PFSK-1 (cell line): ENCODE measurements at regions not wholly inside any gene's neighbourhood (a gene's known extent, or its start where the extent isn't known, plus 50 kb on each side); places are given as distances from the start of the nearest gene placed in this dataset.

ENCODE experiments used
- FOXP2 ChIP-seq: optimal IDR thresholded peaks from 2 replicates; pipeline ENCODE3; 2011; ENCODE audit warnings: borderline replicate concordance, control low read depth, inconsistent platforms; ENCODE audit not compliant: insufficient read depth; ENCODE audit errors: extremely low read length, extremely low read depth
- POLR2AphosphoS5 ChIP-seq: IDR thresholded peaks from 2 replicates; pipeline ENCODE4 v1.6.1; 2012; ENCODE audit warnings: low read depth, mild to moderate bottlenecking, control low read depth, low read length, moderate library complexity
- SIN3A ChIP-seq: IDR thresholded peaks from 2 replicates; pipeline ENCODE4 v1.6.1; 2012; ENCODE audit warnings: mild to moderate bottlenecking, low read length, moderate library complexity, borderline replicate concordance; ENCODE audit not compliant: insufficient read depth
- TAF1 ChIP-seq: IDR thresholded peaks from 2 replicates; pipeline ENCODE4 v1.6.1; 2012; ENCODE audit warnings: low read length, control low read depth, borderline replicate concordance; ENCODE audit not compliant: insufficient read depth
- TF ChIP-seq, protein P1 (sequence below), 2 experiments: IDR thresholded peaks; 2 replicates each; pipeline versions ENCODE4 v1.6.1 to v1.8.0; 2011 to 2012; ENCODE audit warnings: low read depth in 2 of 2, low read length in 2 of 2, control low read depth in 1 of 2, inconsistent platforms in 1 of 2, mild to moderate bottlenecking in 1 of 2, moderate library complexity in 1 of 2; ENCODE audit not compliant: insufficient read depth in 1 of 2

GRCh38 chr5:2286250-2286649 lies 403.5 kb upstream of the IRX4 start:
- TF ChIP-seq POLR2AphosphoS5 = no peak
- no peak for TF ChIP-seq TAF1
- TF ChIP-seq, protein P1, sequence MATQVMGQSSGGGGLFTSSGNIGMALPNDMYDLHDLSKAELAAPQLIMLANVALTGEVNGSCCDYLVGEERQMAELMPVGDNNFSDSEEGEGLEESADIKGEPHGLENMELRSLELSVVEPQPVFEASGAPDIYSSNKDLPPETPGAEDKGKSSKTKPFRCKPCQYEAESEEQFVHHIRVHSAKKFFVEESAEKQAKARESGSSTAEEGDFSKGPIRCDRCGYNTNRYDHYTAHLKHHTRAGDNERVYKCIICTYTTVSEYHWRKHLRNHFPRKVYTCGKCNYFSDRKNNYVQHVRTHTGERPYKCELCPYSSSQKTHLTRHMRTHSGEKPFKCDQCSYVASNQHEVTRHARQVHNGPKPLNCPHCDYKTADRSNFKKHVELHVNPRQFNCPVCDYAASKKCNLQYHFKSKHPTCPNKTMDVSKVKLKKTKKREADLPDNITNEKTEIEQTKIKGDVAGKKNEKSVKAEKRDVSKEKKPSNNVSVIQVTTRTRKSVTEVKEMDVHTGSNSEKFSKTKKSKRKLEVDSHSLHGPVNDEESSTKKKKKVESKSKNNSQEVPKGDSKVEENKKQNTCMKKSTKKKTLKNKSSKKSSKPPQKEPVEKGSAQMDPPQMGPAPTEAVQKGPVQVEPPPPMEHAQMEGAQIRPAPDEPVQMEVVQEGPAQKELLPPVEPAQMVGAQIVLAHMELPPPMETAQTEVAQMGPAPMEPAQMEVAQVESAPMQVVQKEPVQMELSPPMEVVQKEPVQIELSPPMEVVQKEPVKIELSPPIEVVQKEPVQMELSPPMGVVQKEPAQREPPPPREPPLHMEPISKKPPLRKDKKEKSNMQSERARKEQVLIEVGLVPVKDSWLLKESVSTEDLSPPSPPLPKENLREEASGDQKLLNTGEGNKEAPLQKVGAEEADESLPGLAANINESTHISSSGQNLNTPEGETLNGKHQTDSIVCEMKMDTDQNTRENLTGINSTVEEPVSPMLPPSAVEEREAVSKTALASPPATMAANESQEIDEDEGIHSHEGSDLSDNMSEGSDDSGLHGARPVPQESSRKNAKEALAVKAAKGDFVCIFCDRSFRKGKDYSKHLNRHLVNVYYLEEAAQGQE (IDR thresholded peaks at IDR 0.05; ENCODE audit: insufficient read depth in 1 of 2, low read depth in 2 of 2, low read length in 2 of 2) = no peak
- TF ChIP-seq SIN3A = no peak
- TF ChIP-seq FOXP2 = no peak

GRCh38 chr5:2284678-2285077 lies 402.0 kb upstream of the IRX4 start:
- TF ChIP-seq, protein P1 (IDR thresholded peaks at IDR 0.05; ENCODE audit: insufficient read depth in 1 of 2, low read depth in 2 of 2, low read length in 2 of 2) = no peak
- TF ChIP-seq TAF1 (no peak), POLR2AphosphoS5 (no peak), SIN3A (no peak), FOXP2 (no peak)

DNA sequence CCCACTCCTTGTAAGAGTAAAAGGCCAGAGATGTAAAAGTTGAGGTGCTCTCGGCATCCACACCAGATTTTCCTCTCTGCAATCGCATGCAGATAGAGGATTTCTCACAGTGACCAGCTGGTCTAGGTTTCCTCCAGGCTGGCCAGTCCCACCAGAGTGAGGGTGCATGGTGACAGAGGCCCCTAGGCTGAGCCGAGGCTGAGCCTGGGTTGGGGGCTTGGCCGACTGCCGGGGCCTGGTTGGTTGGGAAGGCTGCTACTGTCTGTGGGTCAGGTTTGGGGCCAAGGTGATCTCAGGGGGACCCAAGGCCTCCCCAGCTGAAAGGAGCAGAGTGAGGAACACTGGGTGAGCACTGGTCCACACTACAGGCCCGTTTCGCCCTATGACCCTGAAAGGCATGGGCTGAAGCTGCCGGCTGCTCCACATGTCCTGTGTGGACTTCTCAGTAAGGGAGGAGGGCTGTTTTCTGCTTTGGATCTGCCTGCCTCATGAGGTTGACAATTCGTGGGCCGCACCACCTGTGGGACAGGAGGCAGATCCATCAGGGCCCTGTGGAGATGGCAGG lies 400.8 kb upstream of the IRX4 start:
- TF ChIP-seq SIN3A = no peak
- no peak for TF ChIP-seq POLR2AphosphoS5
- TF ChIP-seq TAF1 = no peak
- no peak for TF ChIP-seq FOXP2
- TF ChIP-seq, protein P1 (IDR thresholded peaks at IDR 0.05; ENCODE audit: insufficient read depth in 1 of 2, low read depth in 2 of 2, low read length in 2 of 2) = no peak

GRCh38 chr5:2282893-2283292 lies 400.2 kb upstream of the IRX4 start:
- TF ChIP-seq, protein P1 (IDR thresholded peaks at IDR 0.05; ENCODE audit: insufficient read depth in 1 of 2, low read depth in 2 of 2, low read length in 2 of 2) = no peak
- TF ChIP-seq POLR2AphosphoS5 (no peak), TAF1 (no peak), FOXP2 (no peak), SIN3A (no peak)
